GM18502 (cell line): ENCODE measurements at regions not wholly inside any gene's neighbourhood (a gene's known extent, or its start where the extent isn't known, plus 50 kb on each side); places are given as distances from the start of the nearest gene placed in this dataset.

Experiments
- ATAC-seq: cut with Tn5 transposase; IDR thresholded peaks from one replicate; pipeline ENCODE4 v1.9.1; 2021; ENCODE audit warnings: mild to moderate bottlenecking; ENCODE audit not compliant: unreplicated experiment, poor library complexity

- no peak for ATAC-seq
Measured at GRCh38 chr2:120863146-120863545, 127.5 kb downstream of the GLI2 start.

GRCh38 chr2:120863661-120864320, 128.1 kb downstream of the GLI2 start:
- ATAC-seq = no peak

- ATAC-seq = no peak
Measured at GRCh38 chr2:120864981-120865380, 129.3 kb downstream of the GLI2 start.

- ATAC-seq = no peak
Measured at GRCh38 chr2:120865656-120866055, 130.0 kb downstream of the GLI2 start.

GRCh38 chr2:120866071-120866470, 130.4 kb downstream of the GLI2 start:
- no peak for ATAC-seq

- ATAC-seq = no peak
Measured at GRCh38 chr2:120866483-120867140, 130.9 kb downstream of the GLI2 start.

- ATAC-seq = no peak
Measured at GRCh38 chr2:120867290-120868241, 131.9 kb downstream of the GLI2 start.

GRCh38 chr2:120868366-120868765, 132.7 kb downstream of the GLI2 start:
- ATAC-seq = no peak

- no peak for ATAC-seq
Measured at GRCh38 chr2:120869036-120869729, 133.5 kb downstream of the GLI2 start.

GRCh38 chr2:120869730-120870466, 134.2 kb downstream of the GLI2 start:
- ATAC-seq = no peak

GRCh38 chr2:120870467-120870788, 134.8 kb downstream of the GLI2 start:
- ATAC-seq = no peak

GRCh38 chr2:120871016-120871635, 135.5 kb downstream of the GLI2 start:
- no peak for ATAC-seq

- ATAC-seq = no peak
Measured at GRCh38 chr2:120871881-120872620, 136.4 kb downstream of the GLI2 start.

GRCh38 chr2:120873958-120874887, 138.6 kb downstream of the GLI2 start:
- ATAC-seq = no peak

GRCh38 chr2:120874888-120875275, 139.2 kb downstream of the GLI2 start:
- ATAC-seq = no peak

GRCh38 chr2:120875431-120875830, 139.8 kb downstream of the GLI2 start:
- ATAC-seq = no peak

GRCh38 chr2:120876526-120877280, 141.0 kb downstream of the GLI2 start:
- no peak for ATAC-seq
